C4-2B (cell line): ENCODE measurements at regions not wholly inside any gene's neighbourhood (a gene's known extent, or its start where the extent isn't known, plus 50 kb on each side); places are given as distances from the start of the nearest gene placed in this dataset.

Experiments used
- H3K27ac ChIP-seq: fragments of 450-650 bp; 2 replicates; pipeline ENCODE4 v1.5.1; 2017
- CTCF ChIP-seq: fragments of 450-650 bp; conservative IDR thresholded peaks from 2 replicates; pipeline ENCODE4 v1.5.1; 2017; ENCODE audit warnings: mild to moderate bottlenecking
- ZFX ChIP-seq: fragments of 450-650 bp; IDR thresholded peaks from 2 replicates; pipeline ENCODE4 v1.6.1; 2017

- no peak overlapping the region for H3K27ac ChIP-seq
- TF ChIP-seq ZFX (no peak), CTCF (no peak)
These were observed 301.6 kb upstream of the NRP1 start for GRCh38 chr10:33635967-33636515.

- no peak overlapping the region for H3K27ac ChIP-seq
- no peak for TF ChIP-seq CTCF
- no peak for TF ChIP-seq ZFX
These were observed 298.0 kb upstream of the NRP1 start for GRCh38 chr10:33632432-33632831.

GRCh38 chr10:33631991-33632390 lies 297.5 kb upstream of the NRP1 start:
- no peak for TF ChIP-seq ZFX
- TF ChIP-seq CTCF = no peak
- H3K27ac ChIP-seq = no peak overlapping the region

GRCh38 chr10:33630761-33631160 lies 296.3 kb upstream of the NRP1 start:
- TF ChIP-seq ZFX (no peak), CTCF (no peak)
- H3K27ac ChIP-seq = no peak overlapping the region

GRCh38 chr10:33627611-33628010 lies 293.1 kb upstream of the NRP1 start:
- TF ChIP-seq ZFX (no peak), CTCF (no peak)
- H3K27ac ChIP-seq = no peak overlapping the region

- TF ChIP-seq CTCF = no peak
- no peak for TF ChIP-seq ZFX
- no peak overlapping the region for H3K27ac ChIP-seq
These were observed 292.5 kb upstream of the NRP1 start for GRCh38 chr10:33626798-33627466.

- TF ChIP-seq ZFX = no peak
- no peak for TF ChIP-seq CTCF
- H3K27ac ChIP-seq = no peak overlapping the region
These were observed 289.2 kb upstream of the NRP1 start for GRCh38 chr10:33623669-33624068.
